ENCODE measurements at regions not wholly inside any gene's neighbourhood (a gene's known extent, or its start where the extent isn't known, plus 50 kb on each side); places are given as distances from the start of the nearest gene placed in this dataset.

DNA sequence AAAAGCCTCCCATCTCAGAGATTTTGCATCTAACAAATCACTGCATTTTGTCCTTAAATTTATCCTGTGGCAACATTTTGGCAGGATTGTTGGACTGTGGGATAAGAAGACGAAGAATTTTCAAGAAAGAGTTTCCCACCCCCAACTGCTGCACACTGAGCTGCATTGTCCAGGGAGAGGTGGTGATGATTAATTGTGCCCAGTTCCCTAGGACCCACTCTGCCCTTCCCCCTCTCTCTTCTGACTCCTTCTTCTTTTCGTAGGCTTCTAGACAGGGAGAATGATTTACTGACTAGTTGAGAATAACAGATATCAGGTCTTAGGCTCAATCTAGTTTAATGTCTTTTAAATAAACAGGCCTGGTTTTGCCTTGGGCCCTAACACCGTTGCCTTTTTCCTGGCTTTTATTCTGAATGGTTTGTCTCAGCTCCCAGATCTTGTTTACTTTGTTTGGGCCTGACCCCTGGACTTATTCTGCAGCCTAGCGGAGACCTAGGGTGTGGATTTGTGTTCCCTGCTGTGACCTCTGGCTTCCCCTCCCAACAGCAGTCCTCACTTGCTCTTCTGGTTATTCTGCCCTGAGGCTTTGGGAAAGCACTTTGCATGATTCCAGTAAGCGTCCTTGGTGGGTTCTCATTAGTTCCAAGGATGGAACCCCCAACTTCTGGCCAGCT is 233.3 kb downstream of the INSIG2 start:
- no peak for DNase-seq (ENCODE audit: low read depth)

- DNase-seq (ENCODE audit: low read depth), result no peak
Measured at GRCh38 chr2:118320658-118321057, 232.4 kb downstream of the INSIG2 start.

DNA sequence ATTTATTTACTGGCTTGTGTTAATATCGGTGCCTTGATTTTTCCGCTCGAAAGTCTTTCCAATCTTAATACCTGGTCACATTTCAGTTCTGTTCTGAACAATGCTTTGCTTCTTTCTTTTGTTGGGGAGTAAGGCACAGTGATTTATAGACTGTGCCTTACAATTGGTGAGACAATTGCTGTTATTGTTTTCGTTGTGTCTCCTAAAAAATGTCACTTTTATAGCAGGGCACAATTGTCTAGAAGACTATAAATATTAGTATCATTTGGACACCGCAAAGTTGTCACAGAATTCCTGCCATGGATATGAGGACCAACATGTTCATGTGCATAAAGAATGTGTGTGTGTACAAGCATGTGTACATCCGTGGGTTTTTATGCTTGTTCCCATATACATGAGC is 231.9 kb downstream of the INSIG2 start:
- DNase-seq (ENCODE audit: low read depth), result no peak

GRCh38 chr2:118319271-118319684 is 231.0 kb downstream of the INSIG2 start:
- no peak for DNase-seq (ENCODE audit: low read depth)

GRCh38 chr2:118315606-118316005 is 227.3 kb downstream of the INSIG2 start:
- no peak for DNase-seq (ENCODE audit: low read depth)

- no peak for DNase-seq (ENCODE audit: low read depth)
Measured at GRCh38 chr2:118312969-118313756, 224.9 kb downstream of the INSIG2 start.

DNA sequence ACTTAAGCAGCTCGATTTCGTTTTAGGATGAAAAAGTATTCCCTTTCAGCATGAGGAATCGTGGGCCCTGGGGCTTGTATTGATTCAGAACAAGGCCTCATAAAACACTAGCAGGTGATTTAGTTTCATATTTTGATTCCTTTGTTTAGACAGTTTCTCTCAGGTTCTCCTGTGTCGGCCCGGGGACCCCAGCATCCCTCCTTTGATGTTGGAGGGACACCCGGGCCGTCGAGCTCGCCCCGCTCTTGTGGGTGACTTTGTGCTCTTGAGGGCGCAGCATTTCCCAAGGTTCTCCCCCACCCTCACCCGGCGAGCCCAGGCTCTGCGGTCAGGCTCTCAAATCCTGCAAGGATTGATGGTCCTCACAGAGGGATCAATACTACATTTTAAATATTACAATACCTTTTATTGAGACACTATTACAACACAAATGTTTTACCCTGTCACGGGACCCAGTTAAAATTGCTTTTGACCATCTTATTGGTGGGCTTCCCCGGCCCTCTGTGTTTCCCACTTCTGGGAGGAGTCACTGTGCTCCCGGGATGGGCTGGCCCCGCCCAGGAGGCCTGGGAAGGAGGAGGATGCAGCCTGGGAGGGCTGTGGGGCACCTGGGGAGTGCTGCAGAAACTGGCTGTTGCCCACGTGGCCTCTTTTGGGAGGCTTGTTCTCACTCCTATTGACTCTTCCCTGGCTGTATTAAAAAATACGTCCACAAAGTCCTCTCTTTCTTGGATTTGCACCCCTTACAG is 222.6 kb downstream of the INSIG2 start:
- no peak for DNase-seq (ENCODE audit: low read depth)

- peak; percentile 16 for DNase-seq (ENCODE audit: low read depth)
Measured at GRCh38 chr2:118309946-118310680, 221.8 kb downstream of the INSIG2 start.

- no peak for DNase-seq (ENCODE audit: low read depth)
Measured at GRCh38 chr2:118309257-118309945, 221.1 kb downstream of the INSIG2 start.

- DNase-seq (ENCODE audit: low read depth), result no peak
Measured at GRCh38 chr2:118307864-118308263, 219.6 kb downstream of the INSIG2 start.

GRCh38 chr2:118301248-118301647 is 213.0 kb downstream of the INSIG2 start:
- no peak for DNase-seq (ENCODE audit: low read depth)

GRCh38 chr2:118300832-118301231 is 212.6 kb downstream of the INSIG2 start:
- DNase-seq (ENCODE audit: low read depth), result no peak

DNA sequence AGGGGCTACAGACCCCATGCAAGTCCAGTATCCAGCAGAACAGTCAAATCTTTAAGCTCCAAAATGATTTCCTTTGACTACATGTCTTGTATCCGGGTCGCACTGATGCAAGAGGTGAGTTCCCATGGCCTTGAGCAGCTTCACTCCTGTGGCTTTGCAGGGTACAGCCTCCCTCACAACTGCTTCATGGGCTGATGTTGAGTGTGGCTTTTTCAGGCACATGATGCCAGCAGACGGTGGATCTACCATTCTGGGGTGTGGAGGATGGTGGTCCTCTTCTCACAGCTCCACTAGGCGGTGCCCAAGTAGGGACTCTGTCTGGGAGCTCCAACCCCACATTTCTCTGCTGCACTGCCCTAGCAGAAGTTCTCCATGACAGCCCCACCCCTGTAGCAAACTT is 208.4 kb downstream of the INSIG2 start:
- DNase-seq (ENCODE audit: low read depth), result no peak

DNA sequence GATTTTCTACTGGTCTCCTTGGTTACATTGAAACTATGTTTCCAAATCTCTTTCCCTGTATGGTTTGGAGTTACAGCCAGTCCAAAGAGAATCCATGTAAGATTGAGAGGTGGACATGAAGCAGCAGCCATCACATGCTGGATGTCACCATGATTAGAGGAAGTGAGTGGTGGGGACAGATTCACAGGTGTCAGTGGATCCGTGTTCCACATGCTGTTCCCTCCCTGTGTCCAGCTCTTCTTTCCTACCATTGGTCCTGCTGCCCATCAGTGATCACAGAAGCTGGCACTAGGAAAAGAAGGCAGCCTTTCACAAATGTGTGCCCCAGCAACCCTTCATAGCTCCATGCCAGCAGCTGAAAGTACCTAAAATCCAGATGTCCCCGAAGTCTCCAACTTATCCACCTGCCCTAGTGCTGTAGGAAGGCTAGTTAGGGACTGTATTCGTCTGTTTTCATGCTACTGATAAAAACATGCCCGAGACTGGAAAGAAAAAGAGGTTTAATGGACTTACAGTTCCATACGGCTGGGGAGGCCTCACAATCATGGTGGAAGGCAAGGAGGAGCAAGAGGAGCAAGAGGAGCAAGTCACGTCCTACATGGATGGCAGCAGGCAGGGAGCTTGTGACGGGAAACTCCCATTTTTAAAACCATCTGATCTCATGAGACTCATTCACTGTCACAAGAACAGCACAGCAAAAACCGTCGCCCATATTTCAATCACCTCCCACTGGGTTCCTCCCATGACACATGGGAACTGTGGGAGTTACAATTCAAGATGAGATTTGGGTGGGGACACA is 207.5 kb downstream of the INSIG2 start:
- DNase-seq (ENCODE audit: low read depth), result no peak

- no peak for DNase-seq (ENCODE audit: low read depth)
Measured at GRCh38 chr2:118294063-118294462, 205.8 kb downstream of the INSIG2 start.

- no peak for DNase-seq (ENCODE audit: low read depth)
Measured at GRCh38 chr2:118292991-118293390, 204.7 kb downstream of the INSIG2 start.

DNA sequence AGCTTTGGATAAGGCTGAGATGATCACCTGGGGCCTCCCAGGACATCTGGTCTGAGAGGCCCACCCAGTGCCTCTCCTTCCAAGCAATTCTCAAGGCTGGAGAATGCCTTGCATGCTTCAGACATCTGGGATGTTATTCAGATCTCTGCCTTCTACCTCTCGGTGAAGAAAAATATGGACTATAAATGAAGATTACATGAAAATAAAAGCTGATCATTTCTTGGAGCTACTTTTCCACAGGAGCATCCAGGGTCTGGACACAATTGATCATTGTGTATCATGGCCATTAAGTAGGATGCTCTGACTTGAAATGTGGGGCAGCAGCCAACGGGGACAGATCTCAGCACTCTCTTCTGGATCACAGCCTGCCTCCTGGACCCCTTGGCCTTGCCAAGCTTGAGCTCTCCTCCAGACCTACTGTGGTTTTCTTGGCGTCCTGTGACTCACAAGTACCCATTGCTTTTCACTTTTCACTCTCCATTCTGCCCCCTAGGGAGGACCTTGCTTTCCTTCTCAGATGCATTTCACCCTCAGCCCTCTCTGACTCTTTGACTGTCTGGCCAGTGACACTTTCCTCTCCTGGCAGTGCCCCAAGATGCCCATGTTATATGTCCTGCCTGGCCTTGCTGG is 203.1 kb downstream of the INSIG2 start:
- DNase-seq (ENCODE audit: low read depth), result no peak

DNA sequence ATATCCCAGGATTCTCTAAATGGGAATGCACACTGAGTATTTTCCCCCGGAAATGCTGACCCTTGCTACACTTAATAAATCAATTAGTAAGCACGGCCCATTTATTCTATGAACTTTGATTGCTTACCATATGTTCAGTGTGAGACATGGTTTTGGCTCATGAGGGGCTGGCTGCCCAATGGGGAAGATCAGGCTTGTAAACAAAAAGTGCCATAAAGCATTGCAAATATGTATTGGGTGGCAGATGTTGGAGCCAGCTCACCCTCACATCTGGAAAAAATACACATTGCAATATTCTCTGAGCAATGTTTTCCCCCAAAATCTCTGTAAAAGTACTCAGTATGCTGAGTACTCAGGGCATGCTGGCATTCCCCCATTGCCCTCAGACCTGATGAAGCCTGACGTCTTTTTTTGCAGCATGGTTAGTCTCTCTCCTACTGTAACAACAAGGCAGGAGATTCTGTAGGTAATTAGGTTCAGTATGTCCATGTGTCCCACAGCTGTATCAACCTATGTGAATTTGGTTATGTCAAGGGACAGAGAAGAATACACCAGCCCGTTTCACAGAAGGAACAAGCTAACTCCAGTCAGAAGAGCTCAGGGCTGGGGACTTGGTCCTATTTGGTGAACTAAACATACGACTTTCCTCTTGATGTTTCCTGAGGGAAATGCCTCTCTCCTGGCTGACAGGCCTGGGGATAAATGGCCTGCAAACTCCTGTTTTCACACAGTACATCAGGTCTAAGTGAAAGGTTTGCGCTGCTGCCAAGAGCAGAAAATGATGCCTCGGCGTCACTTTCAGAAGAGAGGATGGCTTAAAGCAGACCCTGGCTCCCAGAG is 202.4 kb downstream of the INSIG2 start:
- DNase-seq (ENCODE audit: low read depth), result no peak

DNA sequence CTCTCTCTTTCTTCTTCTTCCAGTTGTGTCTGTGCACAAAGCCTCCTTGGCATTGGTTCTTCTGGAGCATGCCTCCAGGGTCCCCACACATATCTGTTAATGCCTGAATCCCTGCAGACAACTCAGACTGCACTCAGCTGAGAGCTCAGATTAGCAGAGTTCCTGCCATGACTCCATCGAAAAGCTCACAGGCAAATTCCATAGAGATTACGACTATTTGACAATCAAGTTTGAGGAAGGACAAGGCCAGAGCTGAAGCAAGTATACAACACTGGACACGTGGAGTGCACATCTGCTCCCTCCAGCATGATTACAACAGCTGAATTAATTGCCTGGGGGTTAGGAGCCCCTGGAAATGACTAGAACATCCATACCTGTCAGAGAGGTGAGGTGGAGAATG is 190.7 kb downstream of the INSIG2 start:
- no peak for DNase-seq (ENCODE audit: low read depth)
